HG03342 (cell line): ENCODE measurements at regions not wholly inside any gene's neighbourhood (a gene's known extent, or its start where the extent isn't known, plus 50 kb on each side); places are given as distances from the start of the nearest gene placed in this dataset.

Experiments used
- ATAC-seq: cut with Tn5 transposase; IDR thresholded peaks from one replicate; pipeline ENCODE4 v1.9.1; 2021; ENCODE audit warnings: mild to moderate bottlenecking, moderate library complexity; ENCODE audit not compliant: unreplicated experiment

- ATAC-seq, result no peak
Observed at GRCh38 chr22:22044153-22044552, 61.6 kb upstream of the TOP3B start.

DNA sequence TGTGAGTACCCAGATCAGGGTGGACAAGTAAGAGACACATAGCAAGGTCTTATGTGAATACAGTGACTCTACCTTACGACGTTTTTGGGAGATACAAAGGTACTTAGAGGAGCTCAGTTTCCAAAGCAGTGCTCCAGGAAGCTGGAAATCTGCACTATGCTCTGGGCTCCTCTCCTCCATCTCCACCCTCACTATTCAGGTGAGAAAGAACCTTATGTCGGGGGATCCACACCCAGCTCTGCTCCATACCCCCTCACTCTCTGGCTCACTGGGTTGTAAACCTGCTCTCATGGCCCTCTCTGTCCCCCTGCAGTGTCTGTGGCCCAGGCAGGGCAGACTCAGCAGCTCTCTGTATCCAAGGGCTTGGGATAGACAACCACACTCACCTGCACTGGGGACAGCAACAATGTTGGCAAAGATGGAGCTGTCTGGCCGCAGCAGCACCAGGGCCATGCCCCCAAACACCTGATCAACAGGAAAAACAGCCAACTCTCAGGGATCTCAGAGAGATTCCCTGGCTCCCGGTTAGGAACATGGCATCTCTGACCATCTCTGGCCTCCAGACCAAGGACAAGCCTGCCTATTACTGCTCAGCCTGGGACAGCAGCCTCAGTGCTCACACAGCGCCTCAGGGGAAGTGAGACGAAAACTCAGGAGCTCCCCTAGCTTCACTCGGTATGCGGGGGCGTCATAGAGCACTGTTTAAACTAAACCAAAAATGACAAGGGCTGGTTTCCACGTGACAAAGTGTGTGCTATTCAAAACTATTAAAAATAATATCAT is 60.9 kb upstream of the TOP3B start:
- no peak for ATAC-seq

- ATAC-seq, result no peak
Observed at GRCh38 chr22:22042599-22043295, 60.2 kb upstream of the TOP3B start.

DNA sequence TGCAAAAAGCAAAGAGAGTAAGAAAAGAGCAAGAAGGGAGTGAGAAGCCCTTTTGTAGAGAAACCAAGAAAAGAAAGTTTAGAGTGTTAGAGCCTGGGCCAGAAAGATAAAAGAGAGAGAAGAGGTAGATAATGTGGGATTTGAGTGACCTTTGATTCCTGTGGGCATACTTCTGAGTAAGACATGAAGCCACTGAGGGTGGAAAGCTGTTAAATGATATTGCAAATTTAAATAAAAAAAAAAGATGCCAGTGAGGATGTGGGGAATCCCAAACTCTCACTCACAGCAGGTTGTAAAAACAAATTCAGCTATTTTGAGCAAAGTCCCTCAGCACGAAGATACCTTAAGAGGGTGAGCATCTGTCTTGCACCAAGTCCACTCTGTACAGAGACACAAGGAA is 59.4 kb upstream of the TOP3B start:
- no peak for ATAC-seq

DNA sequence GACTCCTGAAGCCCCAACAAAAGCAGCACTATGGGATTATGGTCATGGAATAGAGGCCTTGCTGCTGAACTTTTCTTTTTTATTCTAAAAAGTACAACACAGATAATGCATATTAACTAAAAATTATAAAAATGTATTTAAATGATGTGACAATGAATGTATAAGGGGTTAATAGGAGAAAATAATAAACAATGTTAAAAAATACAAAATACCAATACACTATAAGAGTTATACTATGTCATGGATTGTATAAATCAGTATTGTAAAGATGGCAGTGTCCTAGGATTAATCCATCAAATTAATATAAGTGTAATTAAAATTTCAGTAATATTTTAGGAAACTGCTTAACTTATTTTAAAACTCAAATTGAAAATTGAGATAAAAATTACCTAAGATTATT is 58.3 kb upstream of the TOP3B start:
- no peak for ATAC-seq

GRCh38 chr22:22040472-22040871 is 57.9 kb upstream of the TOP3B start:
- no peak for ATAC-seq

- no peak for ATAC-seq
Observed at GRCh38 chr22:22039286-22040074, 56.9 kb upstream of the TOP3B start.

- no peak for ATAC-seq
Observed at GRCh38 chr22:22038178-22038880, 55.7 kb upstream of the TOP3B start.

- no peak for ATAC-seq
Observed at GRCh38 chr22:22037740-22038139, 55.2 kb upstream of the TOP3B start.

GRCh38 chr22:22037229-22037628 is 54.6 kb upstream of the TOP3B start:
- ATAC-seq, result no peak

- ATAC-seq, result no peak
Observed at GRCh38 chr22:22036588-22036987, 54.0 kb upstream of the TOP3B start.

- ATAC-seq, result no peak
Observed at GRCh38 chr22:22035771-22036314, 53.3 kb upstream of the TOP3B start.

GRCh38 chr22:22035203-22035602 is 52.6 kb upstream of the TOP3B start:
- no peak for ATAC-seq

DNA sequence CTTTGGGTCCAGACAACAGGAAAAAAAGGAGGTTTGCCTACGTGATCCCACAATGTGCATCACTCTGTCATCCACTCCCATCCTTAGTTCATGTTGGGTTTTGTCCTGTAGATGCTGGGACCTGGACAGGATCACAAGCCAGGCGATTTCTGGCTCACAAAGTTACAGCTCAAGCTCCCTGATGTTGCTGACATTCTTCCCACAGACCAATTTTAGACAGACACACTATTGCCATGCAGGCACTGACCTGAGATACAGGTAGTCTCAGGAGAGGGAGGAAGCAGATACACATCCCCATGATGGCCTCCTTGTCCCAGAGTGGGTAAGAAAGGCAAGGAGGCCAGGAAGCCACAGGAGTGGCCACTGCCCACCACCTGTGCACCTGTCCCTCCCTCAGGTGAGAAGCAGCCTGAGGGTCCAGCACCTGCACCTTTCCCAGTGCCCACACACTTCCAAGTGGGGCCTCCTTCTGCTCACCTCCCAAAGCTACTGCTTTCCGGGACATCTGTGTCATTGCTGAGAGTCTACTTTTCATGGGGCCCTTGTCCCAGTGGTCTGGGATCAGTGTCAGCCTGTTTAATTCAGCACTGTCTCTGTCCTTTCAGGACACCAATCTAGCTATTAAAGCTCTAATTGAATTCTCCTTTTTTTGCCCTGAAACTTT is 52.0 kb upstream of the TOP3B start:
- no peak for ATAC-seq

- no peak for ATAC-seq
Observed at GRCh38 chr22:22033803-22034468, 51.3 kb upstream of the TOP3B start.

- ATAC-seq, result no peak
Observed at GRCh38 chr22:22032906-22033802, 50.6 kb upstream of the TOP3B start.

DNA sequence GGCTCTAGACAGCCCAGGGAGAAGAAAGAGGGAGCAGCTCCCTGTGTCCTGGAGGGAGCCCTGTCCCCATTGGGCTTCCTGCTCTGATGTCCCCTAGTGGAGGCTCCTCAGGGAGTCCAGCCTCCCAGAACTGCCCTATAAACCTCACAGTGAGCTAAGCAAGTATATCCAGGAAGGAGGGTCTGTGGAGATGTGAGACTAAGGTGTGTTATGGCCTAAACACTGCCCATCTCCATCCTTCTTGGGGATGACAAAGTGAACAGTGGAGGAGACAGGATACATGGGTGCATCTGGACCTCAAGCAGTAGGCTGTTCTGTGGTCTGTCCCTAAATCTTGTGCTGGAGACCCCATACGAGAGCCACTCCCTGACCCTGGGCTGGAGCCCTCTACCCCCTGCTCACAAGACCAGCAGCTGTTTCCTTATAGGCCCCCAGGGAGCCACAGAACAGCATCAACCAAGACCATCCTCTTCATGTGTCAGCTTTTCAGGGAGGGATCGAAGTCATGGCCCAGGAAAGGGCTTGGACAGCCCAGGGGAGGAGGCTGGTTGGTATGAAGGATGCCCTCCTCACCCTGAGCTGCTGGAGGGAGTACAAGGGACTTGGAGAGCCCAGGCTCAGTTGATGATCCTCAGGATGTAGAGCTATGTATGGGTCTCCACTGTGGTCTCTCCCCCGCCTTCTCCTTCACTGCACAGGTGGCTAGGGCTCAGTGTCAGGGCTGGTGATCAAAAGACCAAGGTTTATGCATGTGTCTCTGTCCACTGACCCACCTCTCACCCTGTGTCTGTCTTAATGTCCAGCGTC is 49.7 kb upstream of the TOP3B start:
- ATAC-seq, result no peak
